ENCODE measurements at regions not wholly inside any gene's neighbourhood (a gene's known extent, or its start where the extent isn't known, plus 50 kb on each side); places are given as distances from the start of the nearest gene placed in this dataset.

DNA sequence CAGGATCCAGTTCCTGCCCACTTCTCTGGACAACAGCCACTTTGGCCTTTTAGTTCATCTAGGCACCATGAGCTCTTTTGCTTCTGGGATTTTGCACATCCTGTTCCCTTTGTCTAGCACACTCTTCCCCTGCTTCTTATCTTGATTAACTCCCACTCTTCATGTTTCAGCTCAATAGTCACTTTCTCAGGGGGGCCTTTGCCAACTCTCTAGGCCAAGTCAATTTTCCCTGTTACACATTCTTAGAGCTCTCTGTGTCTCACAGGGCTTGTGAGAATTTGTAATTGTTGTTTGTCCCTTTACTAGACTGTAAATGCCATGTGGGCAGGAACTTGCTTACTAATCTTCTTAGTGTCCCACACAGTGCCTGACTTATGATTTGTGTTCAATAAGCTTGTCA is 58.1 kb upstream of the EPB41L1 start:
- no peaks in the 10 kb centered on the region for H3K9me3 ChIP-seq (ENCODE audit: insufficient read depth in 2 of 2, low read depth in 1 of 2, low read length in 1 of 2)
- peaks cover 45 to 91% (median 85%) of the 10 kb centered on the region in 4 experiments for H3K27me3 ChIP-seq (replicated peaks in 1 of 4; ENCODE audit: control insufficient read depth in 3 of 4, extremely low read depth in 1 of 4, insufficient read depth in 3 of 4, low read length in 3 of 4)
- peaks cover 17% of the 10 kb centered on the region for H3K23me2 ChIP-seq (ENCODE audit: low read depth, low read length)
- FAIRE-seq = no peak
- H4K8ac ChIP-seq (ENCODE audit: extremely low read depth, insufficient read depth, low read length) = no peak overlapping the region
- H3K79me1 ChIP-seq (ENCODE audit: low read depth, low read length) = no peaks in the 10 kb centered on the region; the same call in 1 of the 2 replicates
- H4K5ac ChIP-seq (ENCODE audit: insufficient read length, low read depth, low read length) = no peak overlapping the region
- H2AFZ ChIP-seq (ENCODE audit: low read length) = no peak overlapping the region
- POLR2A ChIA-PET (ENCODE audit: partially characterized antibody) = interaction anchor here (0.6 kb wide), 1 partner anchor 56 kb away, joined by 3 read pairs; no protein-coding TSS in a partner anchor
- peaks cover 0 to 3% (median 0%) of the 10 kb centered on the region in 4 experiments; a peak in 1 of 8 replicates for H3K36me3 ChIP-seq (ENCODE audit: control insufficient read depth in 2 of 4, insufficient read depth in 4 of 4, low read length in 3 of 4)
- no peak overlapping the region for H3K18ac ChIP-seq (ENCODE audit: extremely low read depth, low read length)
- TF ChIP-seq HDAC6 (IDR thresholded peaks at IDR 0.05; ENCODE audit: low read depth, low read length) = no peak
- no peak for TF ChIP-seq RFX5 (IDR thresholded peaks at IDR 0.05; ENCODE audit: borderline replicate concordance, low read depth, low read length)
- no peak for TF ChIP-seq GTF2F1 (IDR thresholded peaks at IDR 0.05; ENCODE audit: borderline replicate concordance, low read depth, low read length)
- H3K4ac ChIP-seq (replicated peaks; ENCODE audit: insufficient read length, low read depth, low read length) = no peak overlapping the region
- CTCF ChIA-PET (ENCODE audit: partially characterized antibody) = interaction anchor here (0.8 to 5.2 kb wide), 7 partner anchors 18 to 258 kb away, joined by 3 to 25 read pairs (median 3); no protein-coding TSS in a partner anchor
- H4K20me1 ChIP-seq (replicated peaks in 1 of 2; ENCODE audit: control insufficient read depth in 1 of 2, insufficient read depth in 2 of 2, low read length in 2 of 2) = peaks cover 3 to 23% of the 10 kb centered on the region in 2 experiments
- peaks cover 12 to 27% (median 18%) of the 10 kb centered on the region in 4 experiments for H3K4me1 ChIP-seq (replicated peaks in 1 of 4; ENCODE audit: control insufficient read depth in 3 of 4, insufficient read depth in 4 of 4, low read length in 3 of 4)
- H3K4me2 ChIP-seq (ENCODE audit: insufficient read depth in 1 of 2, low read depth in 2 of 2, low read length in 2 of 2) = no peak overlapping the region
- no peak overlapping the region for H3K23ac ChIP-seq (ENCODE audit: insufficient read length)
- no peak overlapping the region for H2BK12ac ChIP-seq (ENCODE audit: low read depth, low read length)
- H3K79me2 ChIP-seq (ENCODE audit: control insufficient read depth in 1 of 2, insufficient read depth in 2 of 2, low read length in 2 of 2) = no peaks in the 10 kb centered on the region
- H2BK5ac ChIP-seq (ENCODE audit: low read depth, low read length) = no peak overlapping the region
- no peak overlapping the region for H2AK5ac ChIP-seq (ENCODE audit: low read depth, low read length)
- H3K14ac ChIP-seq (ENCODE audit: insufficient read length) = no peak overlapping the region
- no peak overlapping the region for H4K91ac ChIP-seq (replicated peaks; ENCODE audit: insufficient read length, low read length)
- no peak overlapping the region for H2BK120ac ChIP-seq (replicated peaks; ENCODE audit: low read depth, low read length)
- no peak overlapping the region for H3K27ac ChIP-seq (ENCODE audit: low read depth, low read length)
- H3K4me3 ChIP-seq (ENCODE audit: extremely low read depth in 1 of 4, insufficient read depth in 2 of 4, low read depth in 3 of 4, low read length in 4 of 4) = no peak overlapping the region
- H2BK15ac ChIP-seq (ENCODE audit: low read length) = no peak overlapping the region
- no peak for DNase-seq (ENCODE audit: low read depth in 1 of 2, low spot score in 2 of 2)
- H3K9ac ChIP-seq (replicated peaks in 1 of 4; ENCODE audit: extremely low read depth in 1 of 4, low read depth in 3 of 4, low read length in 3 of 4) = no peak overlapping the region
- no peak overlapping the region for H3K56ac ChIP-seq (replicated peaks; ENCODE audit: insufficient read length, low read depth, low read length)
- H2BK20ac ChIP-seq (ENCODE audit: low read length) = no peak overlapping the region
